ES-I3 (cell line): ENCODE measurements at regions not wholly inside any gene's neighbourhood (a gene's known extent, or its start where the extent isn't known, plus 50 kb on each side); places are given as distances from the start of the nearest gene placed in this dataset.

Source experiments
- H3K36me3 ChIP-seq: 2 replicates; pipeline ENCODE4 v1.6.1; 2013; ENCODE audit warnings: mild to moderate bottlenecking, low read length, control low read depth, moderate library complexity; ENCODE audit not compliant: insufficient read depth
- H3K4me1 ChIP-seq: 2 replicates; pipeline ENCODE4 v1.6.1; 2013; ENCODE audit warnings: mild to moderate bottlenecking, control low read depth, low read length; ENCODE audit not compliant: insufficient read depth
- H3K9ac ChIP-seq: 2 replicates; pipeline ENCODE4 v1.6.1; 2013; ENCODE audit warnings: low read depth, mild to moderate bottlenecking, low read length, moderate library complexity
- H3K9me3 ChIP-seq: 2 replicates; pipeline ENCODE4 v1.6.1; 2013; ENCODE audit warnings: mild to moderate bottlenecking, low read length, moderate library complexity; ENCODE audit not compliant: control insufficient read depth, insufficient read depth

GRCh38 chr5:166523206-166523605, 1768.2 kb upstream of the WWC1 start:
- Histone ChIP-seq H3K9me3 (no peaks in the 10 kb centered on the region), H3K36me3 (no peaks in the 10 kb centered on the region), H3K4me1 (no peaks in the 10 kb centered on the region), H3K9ac (no peak overlapping the region)

- Histone ChIP-seq H3K9ac (no peak overlapping the region), H3K9me3 (no peaks in the 10 kb centered on the region), H3K4me1 (no peaks in the 10 kb centered on the region), H3K36me3 (no peaks in the 10 kb centered on the region)
These were observed 1762.2 kb upstream of the WWC1 start for GRCh38 chr5:166529200-166529599.

- Histone ChIP-seq H3K9ac (no peak overlapping the region), H3K4me1 (no peaks in the 10 kb centered on the region), H3K9me3 (no peaks in the 10 kb centered on the region), H3K36me3 (no peaks in the 10 kb centered on the region)
These were observed 1758.8 kb upstream of the WWC1 start for GRCh38 chr5:166532456-166533220.

- no peaks in the 10 kb centered on the region for H3K9me3 ChIP-seq
- no peaks in the 10 kb centered on the region for H3K36me3 ChIP-seq
- no peaks in the 10 kb centered on the region for H3K4me1 ChIP-seq
- no peak overlapping the region for H3K9ac ChIP-seq
These were observed 1755.8 kb upstream of the WWC1 start for GRCh38 chr5:166535641-166536040.

- Histone ChIP-seq H3K9ac (no peak overlapping the region), H3K4me1 (no peaks in the 10 kb centered on the region), H3K9me3 (no peaks in the 10 kb centered on the region), H3K36me3 (no peaks in the 10 kb centered on the region)
These were observed 1751.3 kb upstream of the WWC1 start for GRCh38 chr5:166540156-166540555.

GRCh38 chr5:166551384-166551783, 1740.1 kb upstream of the WWC1 start:
- no peaks in the 10 kb centered on the region for H3K4me1 ChIP-seq
- no peaks in the 10 kb centered on the region for H3K36me3 ChIP-seq
- no peaks in the 10 kb centered on the region for H3K9me3 ChIP-seq
- no peak overlapping the region for H3K9ac ChIP-seq

- no peak overlapping the region for H3K9ac ChIP-seq
- no peaks in the 10 kb centered on the region for H3K4me1 ChIP-seq
- no peaks in the 10 kb centered on the region for H3K9me3 ChIP-seq
- no peaks in the 10 kb centered on the region for H3K36me3 ChIP-seq
These were observed 1737.7 kb upstream of the WWC1 start for GRCh38 chr5:166553778-166554177.

GRCh38 chr5:166561759-166562158, 1729.7 kb upstream of the WWC1 start:
- Histone ChIP-seq H3K9ac (no peak overlapping the region), H3K4me1 (no peaks in the 10 kb centered on the region; the same call in 1 of the 2 replicates), H3K9me3 (peaks cover 9% of the 10 kb centered on the region), H3K36me3 (no peaks in the 10 kb centered on the region)

- Histone ChIP-seq H3K9me3 (peaks cover 9% of the 10 kb centered on the region), H3K4me1 (no peaks in the 10 kb centered on the region; the same call in 1 of the 2 replicates), H3K36me3 (no peaks in the 10 kb centered on the region)
These were observed 1729.2 kb upstream of the WWC1 start for GRCh38 chr5:166562246-166562645.

GRCh38 chr5:166566725-166567124, 1724.7 kb upstream of the WWC1 start:
- Histone ChIP-seq H3K9me3 (no peaks in the 10 kb centered on the region), H3K4me1 (no peaks in the 10 kb centered on the region; the same call in 1 of the 2 replicates), H3K9ac (no peak overlapping the region), H3K36me3 (no peaks in the 10 kb centered on the region)

More at GRCh38 chr5:166562246-166562645, 1729.2 kb upstream of the WWC1 start:
- H3K9ac ChIP-seq: no peak overlapping the region

- H3K9me3 ChIP-seq: no peaks in the 10 kb centered on the region
- no peaks in the 10 kb centered on the region for H3K4me1 ChIP-seq
- H3K9ac ChIP-seq: no peak overlapping the region
- H3K36me3 ChIP-seq: no peaks in the 10 kb centered on the region
These were observed 1720.6 kb upstream of the WWC1 start for GRCh38 chr5:166570865-166571264.

- no peaks in the 10 kb centered on the region for H3K4me1 ChIP-seq
- H3K9me3 ChIP-seq: no peaks in the 10 kb centered on the region
- no peaks in the 10 kb centered on the region for H3K36me3 ChIP-seq
- no peak overlapping the region for H3K9ac ChIP-seq
These were observed 1719.8 kb upstream of the WWC1 start for GRCh38 chr5:166571668-166572067.

GRCh38 chr5:166576323-166576722, 1715.1 kb upstream of the WWC1 start:
- no peaks in the 10 kb centered on the region for H3K4me1 ChIP-seq
- no peaks in the 10 kb centered on the region for H3K9me3 ChIP-seq
- H3K36me3 ChIP-seq: no peaks in the 10 kb centered on the region
- no peak overlapping the region for H3K9ac ChIP-seq

GRCh38 chr5:166581826-166582225, 1709.6 kb upstream of the WWC1 start:
- H3K9ac ChIP-seq: no peak overlapping the region
- no peaks in the 10 kb centered on the region for H3K4me1 ChIP-seq
- no peaks in the 10 kb centered on the region for H3K9me3 ChIP-seq
- no peaks in the 10 kb centered on the region for H3K36me3 ChIP-seq

GRCh38 chr5:166582416-166582815, 1709.0 kb upstream of the WWC1 start:
- Histone ChIP-seq H3K36me3 (no peaks in the 10 kb centered on the region), H3K9me3 (no peaks in the 10 kb centered on the region)

More at GRCh38 chr5:166582416-166582815, 1709.0 kb upstream of the WWC1 start:
- Histone ChIP-seq H3K4me1 (no peaks in the 10 kb centered on the region), H3K9ac (no peak overlapping the region)
